Adrenal gland (tissue), 9 donors: ENCODE measurements at regions not wholly inside any gene's neighbourhood (a gene's known extent, or its start where the extent isn't known, plus 50 kb on each side); places are given as distances from the start of the nearest gene placed in this dataset.

ENCODE experiments used
- DNase-seq, 7 donors: peaks; one replicate each; pipeline ENCODE4 v3.0.0-alpha.2; 2019 to 2020
- H3K27ac ChIP-seq, 5 donors: fragments of 200-600 bp; sonication (generic) in 4 of 5; 1 replicate in 3 of 5; 2 replicates in 2 of 5; pipeline versions ENCODE4 v1.5.1 to v1.8.0; 2016 to 2020; ENCODE audit warnings: mild to moderate bottlenecking in 1 of 5
- H3K27me3 ChIP-seq: fragments of 200-600 bp; 2 replicates; pipeline ENCODE4 v1.8.0; 2021
- H3K36me3 ChIP-seq, 2 donors: fragments of 200-600 bp; replicated peaks in 1 of 2; 1 replicate in 1 of 2; 2 replicates in 1 of 2; pipeline versions ENCODE4 v1.5.1 to v1.8.0; 2018 to 2022
- H3K4me1 ChIP-seq, 2 donors: fragments of 200-600 bp; replicated peaks in 1 of 2; 1 replicate in 1 of 2; 2 replicates in 1 of 2; pipeline versions ENCODE4 v1.5.1 to v1.8.0; 2018 to 2021
- H3K4me3 ChIP-seq, 4 donors: fragments of 200-600 bp; sonication (generic) in 3 of 4; one replicate each; pipeline ENCODE4 v1.5.1; 2016 to 2018
- H3K9me3 ChIP-seq, 3 donors: fragments of 200-600 bp; sonication (generic) in 1 of 3; replicated peaks in 1 of 3; 1 replicate in 2 of 3; 2 replicates in 1 of 3; pipeline versions ENCODE4 v1.5.1 to v1.8.0; 2016 to 2021
- POLR2A ChIP-seq, 2 donors: fragments of 450-650 bp; IDR thresholded peaks; one replicate each; pipeline ENCODE4 v1.6.1; 2017; ENCODE audit warnings: antibody characterized with exemption in 2 of 2, mild to moderate bottlenecking in 2 of 2, moderate library complexity in 1 of 2
- WGBS, 4 donors: extraction: QIAGEN DNeasy Blood & Tissue Kit in 2 of 4; methylation state at CpG; one replicate each; pipeline versions ENCODE4 v1.1.5 to v1.1.7; 2013 to 2017; 5-methylcytosine and 5-hydroxymethylcytosine counted together
- intact Hi-C, 2 donors: fragments of 100-400 bp; cut with DNase I; formaldehyde crosslinking; loops; one replicate each; pipeline versions ENCODE4 v1.14.1 to v1.15.0; 2022 to 2023
- TF ChIP-seq, protein P1 (sequence below), 6 experiments: fragments of 450-650 bp in 4 of 6; fragments of 200-600 bp in 2 of 6; sonication (generic) in 1 of 6; IDR thresholded peaks; 1 replicate in 5 of 6; 2 replicates in 1 of 6; pipeline versions ENCODE4 v1.5.1 to v1.8.0; 2016 to 2021; ENCODE audit warnings: antibody characterized with exemption in 6 of 6, mild to moderate bottlenecking in 2 of 6, moderate library complexity in 1 of 6
- donor health status: healthy with polysubstance abuse.
- donor health status: Bipolar disorder and iron deficiency.
- donor health status: DM: yes; HTN: yes; CAD: no.
- donor health status: DM: no; HTN: no; CAD: no.
- donor health status: DM: no; HTN: no; CAD: no.

DNA sequence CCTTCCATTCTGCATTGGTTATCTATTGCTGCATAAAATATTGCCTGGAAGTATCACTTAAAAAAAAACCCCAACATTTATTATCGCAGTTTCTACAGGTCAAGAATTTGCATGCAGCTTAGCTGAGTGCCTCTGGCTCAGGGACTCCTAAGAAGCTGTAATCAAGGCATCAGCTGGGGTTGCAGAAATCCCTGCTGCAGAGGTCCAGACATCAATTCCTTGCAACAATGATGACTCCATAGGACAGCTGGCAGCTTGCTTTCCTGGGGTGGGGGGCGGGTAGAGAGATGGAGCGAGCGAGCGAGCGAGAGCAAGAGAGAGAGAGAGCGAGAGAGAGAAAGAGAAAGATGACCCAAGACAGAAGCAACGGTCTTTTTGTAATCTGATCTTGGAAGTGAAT lies 308.1 kb downstream of the HAPSTR1 start:
- Histone ChIP-seq H3K4me1 (no peaks in the 10 kb centered on the region), H3K36me3 (no peaks in the 10 kb centered on the region), H3K27ac (no peak overlapping the region), H3K4me3 (no peak overlapping the region), H3K27me3 (no peaks in the 10 kb centered on the region), H3K9me3 (no peaks in the 10 kb centered on the region)
- no peak for DNase-seq
- 31 to 66% (median 53%) methylated on average over 8 of the region's 8 CpGs for WGBS, 4 donors
- intact Hi-C loops, result no loop called here
- TF ChIP-seq, protein P1, sequence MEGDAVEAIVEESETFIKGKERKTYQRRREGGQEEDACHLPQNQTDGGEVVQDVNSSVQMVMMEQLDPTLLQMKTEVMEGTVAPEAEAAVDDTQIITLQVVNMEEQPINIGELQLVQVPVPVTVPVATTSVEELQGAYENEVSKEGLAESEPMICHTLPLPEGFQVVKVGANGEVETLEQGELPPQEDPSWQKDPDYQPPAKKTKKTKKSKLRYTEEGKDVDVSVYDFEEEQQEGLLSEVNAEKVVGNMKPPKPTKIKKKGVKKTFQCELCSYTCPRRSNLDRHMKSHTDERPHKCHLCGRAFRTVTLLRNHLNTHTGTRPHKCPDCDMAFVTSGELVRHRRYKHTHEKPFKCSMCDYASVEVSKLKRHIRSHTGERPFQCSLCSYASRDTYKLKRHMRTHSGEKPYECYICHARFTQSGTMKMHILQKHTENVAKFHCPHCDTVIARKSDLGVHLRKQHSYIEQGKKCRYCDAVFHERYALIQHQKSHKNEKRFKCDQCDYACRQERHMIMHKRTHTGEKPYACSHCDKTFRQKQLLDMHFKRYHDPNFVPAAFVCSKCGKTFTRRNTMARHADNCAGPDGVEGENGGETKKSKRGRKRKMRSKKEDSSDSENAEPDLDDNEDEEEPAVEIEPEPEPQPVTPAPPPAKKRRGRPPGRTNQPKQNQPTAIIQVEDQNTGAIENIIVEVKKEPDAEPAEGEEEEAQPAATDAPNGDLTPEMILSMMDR (IDR thresholded peaks at IDR 0.05), result no peak
- no peak for TF ChIP-seq POLR2A (IDR thresholded peaks at IDR 0.05)

DNA sequence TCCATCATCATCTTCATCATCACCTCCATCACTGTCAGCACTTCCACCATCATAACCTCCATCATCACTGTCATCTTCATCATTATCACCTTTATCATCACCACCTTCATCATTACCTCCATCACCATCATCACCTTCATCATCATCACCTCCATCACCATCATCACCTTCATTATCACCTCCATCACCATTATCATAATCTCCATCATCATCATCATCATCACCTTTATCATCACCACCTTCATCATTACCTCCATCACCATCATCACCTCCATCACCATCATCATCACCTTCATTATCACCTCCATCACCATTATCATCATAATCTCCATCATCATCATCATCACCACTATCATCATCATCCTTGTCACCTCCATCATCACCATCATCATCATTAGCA lies 309.7 kb downstream of the HAPSTR1 start:
- intact Hi-C loops, result no loop called here
- Histone ChIP-seq H3K4me1 (no peaks in the 10 kb centered on the region), H3K4me3 (no peak overlapping the region), H3K27me3 (no peaks in the 10 kb centered on the region), H3K36me3 (no peaks in the 10 kb centered on the region), H3K9me3 (no peaks in the 10 kb centered on the region), H3K27ac (no peak overlapping the region)
- TF ChIP-seq, protein P1 (IDR thresholded peaks at IDR 0.05), result no peak
- no peak for TF ChIP-seq POLR2A (IDR thresholded peaks at IDR 0.05)
- DNase-seq, result no peak

DNA sequence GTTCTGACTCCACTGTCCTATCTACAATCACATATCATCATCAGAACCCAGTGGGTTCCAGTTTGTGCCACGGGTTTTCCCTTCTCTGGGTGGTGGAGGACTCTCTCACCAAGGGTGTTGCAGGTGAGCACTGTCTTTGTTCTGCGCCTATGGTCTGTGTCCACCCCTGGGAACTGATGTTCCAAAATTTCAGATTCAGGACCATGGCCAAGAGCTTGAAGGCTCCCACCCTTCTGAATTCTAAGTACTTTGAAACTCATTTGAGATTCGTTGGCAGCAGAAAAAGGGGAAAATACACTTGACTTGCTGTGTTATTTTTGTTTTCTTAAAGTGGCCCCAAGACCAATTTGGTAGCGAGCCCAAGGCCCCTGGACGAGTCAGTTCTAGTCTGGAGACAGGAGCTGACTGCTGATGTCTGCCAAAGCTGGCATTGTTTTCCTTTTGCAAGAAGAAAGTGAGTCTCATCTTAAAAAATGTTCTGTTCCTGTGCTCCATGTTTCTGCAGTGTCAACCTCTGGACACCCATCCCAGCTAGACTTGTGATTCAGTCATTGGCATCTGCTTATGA lies 310.9 kb downstream of the HAPSTR1 start:
- H3K27me3 ChIP-seq, result no peaks in the 10 kb centered on the region
- 43 to 65% (median 55%) methylated on average over 5 of the region's 5 CpGs for WGBS, 4 donors
- no peaks in the 10 kb centered on the region for H3K9me3 ChIP-seq
- no peaks in the 10 kb centered on the region for H3K4me1 ChIP-seq
- intact Hi-C loops, result no loop called here
- no peak overlapping the region for H3K4me3 ChIP-seq
- peak in 1 of 7 donors; percentile 16 for DNase-seq
- no peak for TF ChIP-seq POLR2A (IDR thresholded peaks at IDR 0.05)
- TF ChIP-seq, protein P1 (IDR thresholded peaks at IDR 0.05), result no peak
- no peaks in the 10 kb centered on the region for H3K36me3 ChIP-seq
- H3K27ac ChIP-seq, result no peak overlapping the region

DNA sequence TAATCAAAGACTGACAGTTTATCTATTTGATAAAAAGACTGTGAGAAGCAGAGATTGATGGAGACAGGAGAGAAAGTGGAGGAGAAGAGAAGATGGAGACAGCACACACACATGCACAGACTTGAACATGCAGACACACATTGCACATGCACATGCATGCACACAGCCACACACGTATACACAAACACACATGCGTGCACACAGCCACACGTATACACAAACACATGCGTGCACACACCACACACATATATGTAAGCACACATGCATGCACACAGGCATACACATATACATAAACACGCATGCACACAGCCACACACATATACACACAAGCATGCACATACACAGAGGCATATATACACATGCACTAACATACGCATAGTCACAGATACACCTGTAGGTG lies 313.4 kb downstream of the HAPSTR1 start:
- Histone ChIP-seq H3K9me3 (no peaks in the 10 kb centered on the region), H3K36me3 (no peaks in the 10 kb centered on the region), H3K27me3 (no peaks in the 10 kb centered on the region), H3K4me3 (no peak overlapping the region), H3K27ac (no peak overlapping the region), H3K4me1 (no peaks in the 10 kb centered on the region)
- TF ChIP-seq, protein P1 (IDR thresholded peaks at IDR 0.05), result no peak
- no peak for TF ChIP-seq POLR2A (IDR thresholded peaks at IDR 0.05)
- WGBS, 4 donors, result 86 to 96% (median 89%) methylated on average over 6 of the region's 6 CpGs
- DNase-seq, result no peak
- intact Hi-C loops, result no loop called here
